Endothelial cell of umbilical vein (primary cell): ENCODE measurements at regions not wholly inside any gene's neighbourhood (a gene's known extent, or its start where the extent isn't known, plus 50 kb on each side); places are given as distances from the start of the nearest gene placed in this dataset.

Experiments
- EZH2 ChIP-seq: IDR thresholded peaks from 2 replicates; pipeline ENCODE4 v1.6.1; 2012; ENCODE audit warnings: borderline replicate concordance, low read depth, mild to moderate bottlenecking, moderate library complexity, low read length, inconsistent platforms; ENCODE audit not compliant: severe bottlenecking
- FOS ChIP-seq: IDR thresholded peaks from 2 replicates; pipeline ENCODE4 v1.6.1; 2011; ENCODE audit warnings: mild to moderate bottlenecking, low read length, moderate library complexity, borderline replicate concordance; ENCODE audit not compliant: insufficient read depth
- GATA2 ChIP-seq: IDR thresholded peaks from 2 replicates; pipeline ENCODE4 v1.7.0; 2011; ENCODE audit warnings: low read depth, mild to moderate bottlenecking, moderate library complexity, mixed read lengths, low read length; ENCODE audit not compliant: insufficient read length, insufficient read depth
- JUN ChIP-seq: IDR thresholded peaks from 2 replicates; pipeline ENCODE4 v1.6.1; 2011; ENCODE audit warnings: borderline replicate concordance, low read depth; ENCODE audit not compliant: insufficient read length, insufficient read depth
- MYC ChIP-seq: IDR thresholded peaks from one replicate; pipeline ENCODE4 v1.6.1; 2011; ENCODE audit warnings: mild to moderate bottlenecking, low read depth, low read length
- POLR2A ChIP-seq: IDR thresholded peaks from 2 replicates; pipeline ENCODE4 v1.6.1; 2012; ENCODE audit warnings: low read depth, mild to moderate bottlenecking, control low read depth, low read length
- POLR2AphosphoS5 ChIP-seq: IDR thresholded peaks from 2 replicates; pipeline ENCODE4 v1.6.1; 2012; ENCODE audit warnings: low read depth, mild to moderate bottlenecking, control low read depth, low read length, moderate library complexity; ENCODE audit not compliant: insufficient read depth
- TF ChIP-seq, protein P1 (sequence below), 2 donors: IDR thresholded peaks; 1 replicate in 1 of 2; 2 replicates in 1 of 2; pipeline ENCODE4 v1.5.1; 2011; ENCODE audit warnings: low read length in 2 of 2, mild to moderate bottlenecking in 2 of 2, moderate library complexity in 2 of 2, control low read depth in 1 of 2, inconsistent platforms in 1 of 2, low read depth in 1 of 2; ENCODE audit not compliant: insufficient read depth in 1 of 2; ENCODE audit errors: extremely low read depth in 1 of 2
- TF ChIP-seq, protein P2 (sequence below): IDR thresholded peaks from 2 replicates; pipeline ENCODE4 v1.6.1; 2011; ENCODE audit not compliant: insufficient read depth, insufficient read length

DNA sequence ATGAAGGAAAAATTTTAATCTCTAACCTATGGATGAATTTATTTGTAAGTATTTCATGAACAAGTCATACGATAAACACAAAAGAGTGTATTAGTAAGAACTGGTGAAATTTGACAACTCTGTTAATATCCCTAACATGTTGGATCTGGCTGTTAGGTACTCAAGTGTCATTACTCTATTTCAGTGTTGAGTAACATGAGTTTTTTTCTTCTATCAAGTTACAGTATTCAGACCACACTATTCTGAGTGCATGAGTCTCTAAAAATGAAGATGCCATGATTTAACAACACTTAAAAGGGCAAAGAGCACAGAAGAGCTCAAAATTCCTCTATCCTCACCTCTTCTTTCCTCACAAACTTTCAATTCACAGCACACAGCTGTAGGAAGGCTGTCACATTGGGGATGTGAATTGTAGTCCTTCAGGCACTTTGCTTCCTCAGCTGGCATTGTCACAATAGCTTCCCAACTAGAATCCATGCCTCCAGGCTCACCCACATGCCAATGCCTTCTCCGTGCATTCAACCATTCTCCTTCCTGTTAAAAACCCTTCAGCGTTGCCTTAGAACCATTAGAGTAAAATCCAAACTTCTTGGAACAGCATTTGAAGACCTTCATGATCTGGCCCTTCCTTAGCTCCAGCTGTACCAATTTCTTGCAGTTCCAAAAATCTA, 73.7 kb upstream of the DBX2 start:
- TF ChIP-seq, protein P1, sequence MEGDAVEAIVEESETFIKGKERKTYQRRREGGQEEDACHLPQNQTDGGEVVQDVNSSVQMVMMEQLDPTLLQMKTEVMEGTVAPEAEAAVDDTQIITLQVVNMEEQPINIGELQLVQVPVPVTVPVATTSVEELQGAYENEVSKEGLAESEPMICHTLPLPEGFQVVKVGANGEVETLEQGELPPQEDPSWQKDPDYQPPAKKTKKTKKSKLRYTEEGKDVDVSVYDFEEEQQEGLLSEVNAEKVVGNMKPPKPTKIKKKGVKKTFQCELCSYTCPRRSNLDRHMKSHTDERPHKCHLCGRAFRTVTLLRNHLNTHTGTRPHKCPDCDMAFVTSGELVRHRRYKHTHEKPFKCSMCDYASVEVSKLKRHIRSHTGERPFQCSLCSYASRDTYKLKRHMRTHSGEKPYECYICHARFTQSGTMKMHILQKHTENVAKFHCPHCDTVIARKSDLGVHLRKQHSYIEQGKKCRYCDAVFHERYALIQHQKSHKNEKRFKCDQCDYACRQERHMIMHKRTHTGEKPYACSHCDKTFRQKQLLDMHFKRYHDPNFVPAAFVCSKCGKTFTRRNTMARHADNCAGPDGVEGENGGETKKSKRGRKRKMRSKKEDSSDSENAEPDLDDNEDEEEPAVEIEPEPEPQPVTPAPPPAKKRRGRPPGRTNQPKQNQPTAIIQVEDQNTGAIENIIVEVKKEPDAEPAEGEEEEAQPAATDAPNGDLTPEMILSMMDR (IDR thresholded peaks at IDR 0.05; ENCODE audit: extremely low read depth in 1 of 2, insufficient read depth in 1 of 2, low read depth in 1 of 2, low read length in 2 of 2), result no peak
- TF ChIP-seq EZH2 (no peak), POLR2A (no peak), POLR2AphosphoS5 (no peak), MYC (no peak), FOS (no peak), JUN (no peak), GATA2 (no peak)
- TF ChIP-seq, protein P2, sequence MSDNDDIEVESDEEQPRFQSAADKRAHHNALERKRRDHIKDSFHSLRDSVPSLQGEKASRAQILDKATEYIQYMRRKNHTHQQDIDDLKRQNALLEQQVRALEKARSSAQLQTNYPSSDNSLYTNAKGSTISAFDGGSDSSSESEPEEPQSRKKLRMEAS, result no peak
